ENCODE measurements at regions not wholly inside any gene's neighbourhood (a gene's known extent, or its start where the extent isn't known, plus 50 kb on each side); places are given as distances from the start of the nearest gene placed in this dataset.

- no peak for TF ChIP-seq CTCF (conservative IDR thresholded peaks at IDR 0.05 in 1 of 2, IDR thresholded peaks at IDR 0.05 in 1 of 2; ENCODE audit: low read depth in 1 of 2, low read length in 2 of 2)
- no peak for TF ChIP-seq EZH2 (IDR thresholded peaks at IDR 0.05; ENCODE audit: low read length, missing control alignments)
Observed at GRCh38 chr19:30673336-30673735, 301.2 kb downstream of the ZNF536 start.

Data from fibroblast of lung (primary cell).